ENCODE measurements at regions not wholly inside any gene's neighbourhood (a gene's known extent, or its start where the extent isn't known, plus 50 kb on each side); places are given as distances from the start of the nearest gene placed in this dataset.

DNA sequence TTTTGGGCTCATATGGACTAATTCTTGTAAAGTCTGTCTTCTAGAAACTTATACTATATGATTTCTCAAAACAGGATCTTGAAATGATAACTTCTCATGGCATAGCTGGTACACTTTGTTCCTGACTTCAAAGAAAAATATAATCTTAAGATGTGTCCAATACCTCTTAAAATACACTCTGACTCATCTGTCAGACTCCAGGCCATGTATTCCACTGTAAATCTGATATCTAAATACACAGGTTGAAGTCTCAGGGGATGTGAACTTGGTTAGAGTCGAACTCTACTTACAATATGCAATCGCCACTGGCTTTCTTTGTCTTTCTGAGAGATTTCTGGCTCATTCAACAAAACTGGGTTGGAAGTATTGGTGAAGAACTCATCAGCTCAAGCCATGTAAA is 99.8 kb downstream of the LACC1 start:
- TF ChIP-seq, protein P1, sequence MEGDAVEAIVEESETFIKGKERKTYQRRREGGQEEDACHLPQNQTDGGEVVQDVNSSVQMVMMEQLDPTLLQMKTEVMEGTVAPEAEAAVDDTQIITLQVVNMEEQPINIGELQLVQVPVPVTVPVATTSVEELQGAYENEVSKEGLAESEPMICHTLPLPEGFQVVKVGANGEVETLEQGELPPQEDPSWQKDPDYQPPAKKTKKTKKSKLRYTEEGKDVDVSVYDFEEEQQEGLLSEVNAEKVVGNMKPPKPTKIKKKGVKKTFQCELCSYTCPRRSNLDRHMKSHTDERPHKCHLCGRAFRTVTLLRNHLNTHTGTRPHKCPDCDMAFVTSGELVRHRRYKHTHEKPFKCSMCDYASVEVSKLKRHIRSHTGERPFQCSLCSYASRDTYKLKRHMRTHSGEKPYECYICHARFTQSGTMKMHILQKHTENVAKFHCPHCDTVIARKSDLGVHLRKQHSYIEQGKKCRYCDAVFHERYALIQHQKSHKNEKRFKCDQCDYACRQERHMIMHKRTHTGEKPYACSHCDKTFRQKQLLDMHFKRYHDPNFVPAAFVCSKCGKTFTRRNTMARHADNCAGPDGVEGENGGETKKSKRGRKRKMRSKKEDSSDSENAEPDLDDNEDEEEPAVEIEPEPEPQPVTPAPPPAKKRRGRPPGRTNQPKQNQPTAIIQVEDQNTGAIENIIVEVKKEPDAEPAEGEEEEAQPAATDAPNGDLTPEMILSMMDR (IDR thresholded peaks at IDR 0.05) = no peak
- TF ChIP-seq POLR2A (IDR thresholded peaks at IDR 0.05) = no peak

All from uterus (tissue), 2 donors.